GM18499 (cell line): ENCODE measurements at regions not wholly inside any gene's neighbourhood (a gene's known extent, or its start where the extent isn't known, plus 50 kb on each side); places are given as distances from the start of the nearest gene placed in this dataset.
"Not testable (repeated sequence)": the region's sequence is repeated elsewhere in the genome, so short reads cannot be mapped to it uniquely, and the experiment has no call there.

Source experiments
- ATAC-seq: cut with Tn5 transposase; IDR thresholded peaks from one replicate; pipeline ENCODE4 v1.9.1; 2021; ENCODE audit warnings: moderate number of reproducible peaks; ENCODE audit not compliant: insufficient read depth, unreplicated experiment

DNA sequence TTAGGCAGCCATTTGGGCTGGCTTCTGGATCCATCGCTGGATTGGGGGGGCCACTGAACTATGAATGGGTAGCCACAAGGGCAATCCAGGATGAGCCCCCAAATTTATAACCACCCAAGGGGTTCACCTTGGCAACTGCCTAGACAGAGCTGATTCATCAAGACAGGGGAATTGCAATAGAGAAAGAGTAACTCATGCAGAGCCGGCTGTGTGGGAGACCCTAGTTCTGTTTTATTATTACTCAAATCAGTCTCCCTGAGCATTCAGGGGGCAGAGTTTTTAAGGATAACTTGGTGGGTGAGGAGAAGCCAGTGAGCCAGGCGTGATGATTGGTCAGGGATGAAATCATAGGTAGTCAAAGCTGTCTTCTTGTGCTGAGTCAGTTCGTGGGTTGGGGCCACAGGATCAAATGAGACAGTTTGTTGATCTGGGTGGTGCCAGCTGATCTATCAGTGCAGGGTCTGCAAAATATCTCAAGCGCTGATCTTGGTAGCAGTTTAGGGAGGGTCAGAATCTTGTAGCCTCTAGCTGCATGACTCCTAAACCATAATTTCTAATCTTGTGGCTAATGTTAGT, 57.9 kb downstream of the DNAJB9 start:
- ATAC-seq = no peak

DNA sequence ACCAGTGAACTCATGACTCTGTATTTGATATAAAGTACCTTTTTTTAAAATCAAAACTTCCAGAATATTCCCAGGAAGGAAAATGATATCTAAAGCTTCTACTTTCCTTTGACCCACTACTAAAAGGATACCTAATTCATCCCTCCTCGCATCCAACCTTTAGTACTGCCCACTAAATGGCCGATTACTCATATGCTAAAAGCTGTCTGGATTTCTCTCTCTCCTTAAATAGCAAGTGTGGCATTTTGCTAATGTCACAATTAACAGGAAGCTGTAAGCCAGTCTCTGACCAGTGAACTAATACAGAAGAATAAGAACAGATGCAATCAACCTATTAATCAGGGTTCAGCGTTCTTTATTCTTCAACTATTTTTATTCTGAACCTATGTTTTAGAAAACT, 59.0 kb downstream of the DNAJB9 start:
- no peak for ATAC-seq

- ATAC-seq = no peak
Measured at GRCh38 chr7:108629651-108630400, 60.2 kb downstream of the DNAJB9 start.

- ATAC-seq = no peak
Measured at GRCh38 chr7:108634036-108634435, 64.4 kb downstream of the DNAJB9 start.

DNA sequence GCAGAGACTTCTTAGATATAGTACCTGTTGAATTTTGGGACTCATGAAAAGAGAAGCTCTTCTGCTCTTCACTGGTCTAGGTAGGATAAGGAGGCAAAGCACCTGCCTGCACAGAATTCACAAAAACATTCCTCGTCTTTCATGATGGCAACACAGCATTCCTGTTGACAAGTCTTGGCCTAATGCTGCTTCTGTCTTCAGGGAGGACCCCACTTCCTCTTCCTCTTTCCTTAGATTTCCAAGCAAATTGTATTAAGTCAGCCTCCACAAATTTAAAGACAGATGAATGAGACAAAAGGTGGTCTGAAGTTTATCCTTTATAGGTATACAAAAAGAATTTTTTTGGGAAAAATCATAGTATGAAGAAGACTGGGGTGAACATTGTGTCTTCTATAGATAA, 64.9 kb downstream of the DNAJB9 start:
- ATAC-seq = no peak

GRCh38 chr7:108637049-108637621, 67.5 kb downstream of the DNAJB9 start:
- ATAC-seq = no peak

DNA sequence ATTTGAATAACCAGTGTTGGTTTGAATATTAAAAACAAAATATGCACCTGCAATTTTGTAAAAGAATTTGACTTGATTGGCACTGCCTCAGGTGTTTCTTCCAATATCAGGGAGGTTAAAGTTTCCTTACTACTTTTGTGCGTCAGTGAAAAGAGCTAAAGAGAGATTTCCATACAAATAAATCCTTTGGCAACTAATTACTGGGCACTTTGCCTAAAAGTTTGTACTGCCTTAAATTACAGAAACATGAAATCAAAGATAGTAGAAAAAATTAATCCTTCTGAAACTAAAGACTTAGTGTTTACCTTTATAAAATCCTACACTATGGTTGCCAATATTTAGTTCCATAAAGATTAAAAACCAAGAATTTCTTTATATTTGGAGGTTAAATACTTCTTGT, 72.5 kb downstream of the DNAJB9 start:
- no peak for ATAC-seq

DNA sequence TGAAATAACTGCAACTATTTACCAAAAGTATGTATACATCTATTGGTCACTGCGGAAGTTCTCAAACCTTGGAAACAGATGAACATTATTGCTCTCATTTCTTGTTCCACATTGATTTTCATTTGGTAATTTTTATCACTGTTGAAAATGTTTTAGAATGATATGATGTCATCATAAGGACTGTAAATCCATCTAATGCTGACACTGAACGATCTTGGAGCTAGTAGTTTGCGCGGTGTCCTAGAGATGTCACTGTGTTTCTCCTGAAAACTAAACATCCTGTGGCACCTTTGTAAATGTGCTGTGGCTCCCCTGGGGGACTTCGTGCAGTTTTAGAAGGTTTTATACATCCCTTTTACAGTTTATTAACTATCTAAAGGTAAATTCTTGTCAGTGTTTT, 73.5 kb downstream of the DNAJB9 start:
- no peak for ATAC-seq

DNA sequence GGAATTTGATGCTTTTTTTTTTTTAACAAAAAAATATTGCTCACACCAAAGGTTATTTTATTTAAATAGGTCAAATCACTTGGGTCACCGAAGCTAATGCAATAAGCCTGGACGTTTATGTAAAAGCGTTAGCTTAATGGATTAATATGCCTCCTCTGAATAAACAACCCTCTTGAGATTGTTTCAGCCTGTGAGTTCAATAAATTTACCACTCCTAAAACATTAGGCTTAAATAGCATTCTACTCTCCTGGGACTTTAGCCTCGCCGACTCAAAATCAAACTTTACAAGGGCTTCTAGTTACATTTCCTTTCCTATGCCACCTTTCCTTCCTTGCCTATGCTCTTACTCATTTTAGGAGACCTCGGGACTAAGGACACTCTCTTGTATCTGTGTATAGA, 79.3 kb downstream of the DNAJB9 start:
- ATAC-seq = no peak

DNA sequence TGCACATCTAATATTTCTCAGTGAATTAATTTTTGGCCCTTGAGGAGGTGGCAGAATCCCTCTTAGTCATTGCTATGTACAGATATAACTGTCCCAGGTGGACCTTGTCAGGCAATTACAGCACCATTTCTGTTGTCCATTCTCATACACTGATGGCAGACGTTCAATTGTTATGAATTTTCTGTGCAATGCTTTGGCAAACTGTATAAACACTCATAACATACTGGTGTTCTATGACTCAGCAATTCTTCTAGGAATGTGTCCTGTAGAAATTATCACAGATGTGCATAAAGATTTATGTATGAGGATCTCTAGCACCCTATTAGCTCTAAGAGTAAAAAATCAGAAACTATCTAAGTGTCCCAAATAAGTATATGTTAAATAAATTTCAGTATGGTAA, 80.8 kb downstream of the DNAJB9 start:
- no peak for ATAC-seq

DNA sequence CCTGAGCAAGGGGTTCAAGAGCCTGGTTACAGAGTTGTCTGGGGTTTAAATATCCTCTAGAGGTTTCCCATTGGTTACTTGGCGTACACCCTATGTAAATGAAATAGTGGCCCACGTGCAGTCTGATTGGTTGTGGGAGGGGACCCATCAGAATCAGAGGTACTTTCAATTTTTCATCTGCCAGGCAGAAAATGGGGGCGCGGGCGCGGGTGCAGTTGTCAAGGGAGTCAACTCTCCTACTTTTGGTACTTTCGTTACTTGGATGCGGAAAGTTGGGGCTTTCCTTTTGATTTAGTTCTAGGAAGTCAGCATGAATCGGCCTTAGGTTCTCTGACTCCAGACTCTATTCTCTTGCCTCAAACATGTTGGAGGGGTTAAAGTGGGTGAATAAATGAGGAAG, 83.2 kb downstream of the DNAJB9 start:
- ATAC-seq = no peak

DNA sequence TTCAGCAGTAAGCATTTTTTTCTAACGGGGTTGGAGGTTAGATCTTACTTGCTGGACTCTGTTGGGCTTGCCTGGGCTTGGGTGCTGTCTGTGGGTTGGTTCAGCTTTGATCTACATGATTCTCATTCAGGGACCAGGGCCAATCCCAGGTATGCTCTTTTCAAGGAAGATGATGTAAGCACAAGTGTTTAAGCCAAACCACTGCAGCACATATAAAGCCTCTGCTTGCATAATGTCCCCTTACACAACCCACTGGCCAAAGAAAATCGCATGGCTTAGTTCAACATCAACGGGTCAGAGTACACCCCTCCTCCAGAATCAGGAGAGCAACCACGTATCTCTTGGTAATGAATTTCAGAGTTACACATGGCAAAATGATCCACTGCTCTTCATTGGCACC, 83.9 kb downstream of the DNAJB9 start:
- ATAC-seq = no peak

- ATAC-seq = not testable (repeated sequence)
Measured at GRCh38 chr7:108657140-108657726, 87.6 kb downstream of the DNAJB9 start.

DNA sequence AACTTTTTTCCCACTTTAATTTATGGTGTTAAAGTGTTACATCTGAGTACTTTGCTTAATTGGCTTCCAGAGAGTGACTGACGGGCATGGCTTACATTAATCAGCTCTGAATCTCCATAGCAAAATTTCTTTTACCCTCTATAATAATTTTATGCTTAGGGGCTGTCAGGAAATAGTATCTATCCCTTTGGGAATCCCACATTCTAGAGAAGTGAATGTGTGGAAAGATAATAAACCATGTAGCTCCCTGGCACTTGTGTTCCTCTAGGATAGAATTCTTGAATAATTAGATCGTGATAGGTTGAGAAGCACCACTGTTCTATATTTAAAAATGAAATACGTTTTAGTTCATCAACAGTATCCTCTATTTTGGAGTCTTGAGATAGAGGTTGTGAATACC, 89.6 kb downstream of the DNAJB9 start:
- ATAC-seq = no peak

DNA sequence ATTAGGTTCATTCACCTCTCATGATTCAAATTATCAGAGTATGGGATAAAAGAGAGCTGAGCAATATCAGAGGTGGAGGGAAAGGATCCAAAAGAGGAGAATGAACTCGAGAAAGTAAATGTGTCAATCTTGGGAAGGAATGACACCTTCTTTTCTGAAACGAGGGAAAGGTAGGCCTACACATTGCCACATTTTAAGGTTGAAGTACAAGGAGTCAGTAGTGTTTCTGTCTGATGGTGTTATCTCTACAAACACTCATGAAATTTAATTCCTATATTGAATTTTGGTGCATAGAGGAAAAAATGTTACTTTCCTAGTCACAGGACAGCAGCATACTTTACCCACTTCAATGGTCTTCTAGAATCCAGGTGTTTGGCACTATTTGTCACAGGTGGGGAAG, 90.2 kb downstream of the DNAJB9 start:
- ATAC-seq = no peak

GRCh38 chr7:108660465-108660864, 90.8 kb downstream of the DNAJB9 start:
- ATAC-seq = no peak

GRCh38 chr7:108662783-108663362, 93.2 kb downstream of the DNAJB9 start:
- no peak for ATAC-seq

DNA sequence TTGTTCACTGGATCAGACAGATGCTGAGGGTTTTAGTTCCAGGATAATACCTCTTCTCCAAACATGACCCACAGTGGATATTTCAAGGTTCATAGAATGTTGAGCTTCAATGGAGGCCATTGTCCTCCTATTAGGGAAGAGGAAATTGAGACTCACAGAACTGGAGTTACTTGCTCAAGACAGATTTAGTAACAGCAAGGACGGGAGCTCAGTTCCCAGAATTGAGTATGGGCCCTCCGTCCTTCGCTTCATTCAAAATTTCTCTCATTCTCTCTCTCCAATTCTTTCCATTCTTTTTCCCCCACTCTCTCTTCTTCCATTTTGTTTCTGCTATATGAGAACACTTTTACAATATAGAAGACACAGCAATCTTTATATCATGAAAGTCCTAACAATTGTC, 94.0 kb downstream of the DNAJB9 start:
- no peak for ATAC-seq

GRCh38 chr7:108667216-108667615, 97.5 kb downstream of the DNAJB9 start:
- no peak for ATAC-seq

DNA sequence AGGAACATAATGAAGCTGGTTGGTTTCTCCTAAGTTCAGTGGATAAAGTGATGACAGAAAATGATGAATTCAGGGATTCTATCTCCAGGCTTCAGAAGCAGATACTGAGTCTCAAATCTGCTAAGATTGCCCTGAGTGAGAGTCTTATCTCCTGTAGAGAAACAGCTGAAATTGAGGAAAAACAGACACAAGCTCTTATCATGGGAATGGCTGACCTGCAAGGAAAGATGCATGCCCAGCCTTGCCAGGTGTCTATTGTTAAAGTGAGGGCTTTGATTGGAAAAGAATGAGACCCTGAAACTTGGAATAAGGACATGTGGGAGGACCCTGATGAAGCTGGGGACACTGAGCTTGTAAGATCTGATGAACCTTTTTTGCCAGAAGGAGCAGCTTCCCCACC, 100.3 kb downstream of the DNAJB9 start:
- ATAC-seq = no peak

- not testable (repeated sequence) for ATAC-seq
Measured at GRCh38 chr7:108673699-108674098, 104.0 kb downstream of the DNAJB9 start.
